Lower lobe of right lung (tissue), 2 donors: ENCODE measurements at regions not wholly inside any gene's neighbourhood (a gene's known extent, or its start where the extent isn't known, plus 50 kb on each side); places are given as distances from the start of the nearest gene placed in this dataset.
"Not testable (repeated sequence)": the region's sequence is repeated elsewhere in the genome, so short reads cannot be mapped to it uniquely, and the experiment has no call there.

Source experiments
- ATAC-seq, 2 donors: fragments of 200-7000 bp; cut with Tn5 transposase; one replicate each; pipeline ENCODE4 v1.9.1; 2020 to 2022; ENCODE audit warnings: mild to moderate bottlenecking in 2 of 2, moderate library complexity in 2 of 2
- DNase-seq: peaks from one replicate; pipeline ENCODE4 v3.0.0-alpha.2; 2020
- H3K27ac ChIP-seq: fragments of 200-600 bp; one replicate; pipeline ENCODE4 v1.8.0; 2022
- H3K27me3 ChIP-seq: fragments of 200-600 bp; one replicate; pipeline ENCODE4 v1.8.0; 2022; ENCODE audit warnings: low read depth
- H3K36me3 ChIP-seq: fragments of 200-600 bp; one replicate; pipeline ENCODE4 v1.8.0; 2022; ENCODE audit warnings: mild to moderate bottlenecking
- H3K4me1 ChIP-seq: fragments of 200-600 bp; one replicate; pipeline ENCODE4 v1.8.0; 2022
- H3K4me3 ChIP-seq: fragments of 200-600 bp; one replicate; pipeline ENCODE4 v1.8.0; 2022; ENCODE audit warnings: mild to moderate bottlenecking
- H3K9me3 ChIP-seq: fragments of 200-600 bp; one replicate; pipeline ENCODE4 v1.8.0; 2022
- intact Hi-C: fragments of 100-400 bp; cut with DNase I; formaldehyde crosslinking; loops from one replicate; pipeline ENCODE4 v1.11.0; 2022
- TF ChIP-seq, protein P1 (sequence below): fragments of 200-600 bp; IDR thresholded peaks from one replicate; pipeline ENCODE4 v1.8.0; 2022; ENCODE audit warnings: antibody characterized with exemption, mild to moderate bottlenecking
- donor health status: DM: no; HTN: yes; CAD: no; lungs with severe emphysema.

DNA sequence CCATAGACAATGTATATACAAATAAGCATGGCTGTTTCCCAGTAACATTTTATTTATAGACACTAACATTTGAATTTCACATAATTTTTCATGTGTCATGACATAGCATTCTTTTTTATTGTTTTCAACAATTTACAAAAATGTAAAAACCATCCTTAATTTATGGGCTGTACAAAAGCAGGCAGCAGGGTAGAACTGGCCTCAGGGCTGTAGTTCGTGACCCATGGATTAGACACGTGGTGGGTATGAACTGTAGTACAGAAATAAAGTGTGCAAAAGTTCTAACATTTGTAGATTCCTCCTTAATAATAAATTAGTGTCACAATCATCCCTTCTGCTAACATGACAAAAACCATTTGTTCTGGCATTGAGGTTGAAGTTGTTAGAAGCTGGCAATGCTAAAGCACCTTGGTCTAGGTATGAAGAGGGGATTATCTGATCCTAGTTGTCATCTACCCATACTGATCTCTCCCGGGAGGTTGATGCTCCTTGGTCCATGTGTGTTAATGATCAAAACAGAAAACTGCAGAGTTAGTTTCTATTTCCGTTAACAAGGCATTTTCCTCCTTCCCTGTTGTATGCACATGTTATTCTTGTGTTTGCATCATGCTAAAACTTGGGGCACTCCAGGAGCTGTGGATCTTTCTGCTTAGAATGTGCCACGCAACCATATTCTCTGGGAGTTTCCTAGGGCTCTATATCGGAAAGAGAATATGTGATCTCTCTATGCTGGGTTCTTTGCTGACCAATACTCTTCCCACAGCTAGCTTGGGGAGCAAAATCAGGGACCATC, 917.6 kb downstream of the TLE1 start:
- TF ChIP-seq, protein P1, sequence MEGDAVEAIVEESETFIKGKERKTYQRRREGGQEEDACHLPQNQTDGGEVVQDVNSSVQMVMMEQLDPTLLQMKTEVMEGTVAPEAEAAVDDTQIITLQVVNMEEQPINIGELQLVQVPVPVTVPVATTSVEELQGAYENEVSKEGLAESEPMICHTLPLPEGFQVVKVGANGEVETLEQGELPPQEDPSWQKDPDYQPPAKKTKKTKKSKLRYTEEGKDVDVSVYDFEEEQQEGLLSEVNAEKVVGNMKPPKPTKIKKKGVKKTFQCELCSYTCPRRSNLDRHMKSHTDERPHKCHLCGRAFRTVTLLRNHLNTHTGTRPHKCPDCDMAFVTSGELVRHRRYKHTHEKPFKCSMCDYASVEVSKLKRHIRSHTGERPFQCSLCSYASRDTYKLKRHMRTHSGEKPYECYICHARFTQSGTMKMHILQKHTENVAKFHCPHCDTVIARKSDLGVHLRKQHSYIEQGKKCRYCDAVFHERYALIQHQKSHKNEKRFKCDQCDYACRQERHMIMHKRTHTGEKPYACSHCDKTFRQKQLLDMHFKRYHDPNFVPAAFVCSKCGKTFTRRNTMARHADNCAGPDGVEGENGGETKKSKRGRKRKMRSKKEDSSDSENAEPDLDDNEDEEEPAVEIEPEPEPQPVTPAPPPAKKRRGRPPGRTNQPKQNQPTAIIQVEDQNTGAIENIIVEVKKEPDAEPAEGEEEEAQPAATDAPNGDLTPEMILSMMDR: no peak
- Histone ChIP-seq H3K4me1 (no peaks in the 10 kb centered on the region), H3K36me3 (no peaks in the 10 kb centered on the region), H3K27me3 (no peaks in the 10 kb centered on the region), H3K9me3 (no peaks in the 10 kb centered on the region), H3K4me3 (no peak overlapping the region), H3K27ac (no peak overlapping the region)
- DNase-seq: no peak
- intact Hi-C loops: no loop called here
- ATAC-seq: no peak

DNA sequence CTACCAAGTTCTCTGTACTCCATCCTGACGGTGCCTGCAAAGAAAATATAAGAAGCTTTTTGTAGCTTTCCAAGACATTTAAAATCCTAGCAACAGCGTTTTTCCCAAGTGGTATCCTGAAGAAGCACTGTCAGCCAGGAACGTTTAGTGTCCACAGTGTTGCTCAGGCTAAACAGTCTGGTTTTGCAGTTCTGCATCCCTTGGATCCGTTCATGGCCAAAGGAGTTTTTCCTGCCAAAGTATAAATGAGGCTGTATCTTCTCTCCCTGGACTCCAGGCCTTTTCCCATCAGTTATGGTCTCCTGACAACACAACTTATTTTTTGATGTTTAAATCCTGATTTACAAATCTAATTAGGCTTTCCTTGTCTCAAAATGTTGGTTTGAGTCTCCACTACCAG, 925.8 kb downstream of the TLE1 start:
- Histone ChIP-seq H3K27ac (no peak overlapping the region), H3K27me3 (no peaks in the 10 kb centered on the region), H3K4me3 (no peak overlapping the region), H3K4me1 (no peaks in the 10 kb centered on the region), H3K9me3 (no peaks in the 10 kb centered on the region), H3K36me3 (no peaks in the 10 kb centered on the region)
- TF ChIP-seq, protein P1: no peak
- DNase-seq (no peak), ATAC-seq (no peak)
- intact Hi-C loops: no loop called here

DNA sequence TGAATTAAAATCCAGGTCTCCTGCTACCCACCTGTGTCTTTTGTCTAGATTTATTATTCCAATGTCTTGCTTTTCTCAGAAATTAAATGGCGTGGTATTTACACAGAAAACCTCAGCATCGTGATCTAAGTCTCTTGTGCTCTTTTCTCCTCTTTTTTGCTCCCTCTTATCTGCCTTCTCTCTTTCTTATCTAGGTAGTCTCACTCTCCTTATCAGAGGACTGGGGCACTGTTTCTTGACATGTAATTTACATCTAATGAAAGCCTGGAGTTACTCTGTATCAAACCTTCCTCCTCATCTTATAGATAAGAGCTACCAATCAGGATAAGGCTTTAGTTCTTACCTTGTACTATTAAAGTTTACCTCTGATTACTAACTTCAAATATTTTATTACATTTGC, 933.8 kb downstream of the TLE1 start:
- no peaks in the 10 kb centered on the region for H3K4me1 ChIP-seq
- H3K9me3 ChIP-seq: no peaks in the 10 kb centered on the region
- H3K4me3 ChIP-seq: no peak overlapping the region
- H3K27ac ChIP-seq: no peak overlapping the region
- H3K36me3 ChIP-seq: no peaks in the 10 kb centered on the region
- ATAC-seq: no peak
- no peaks in the 10 kb centered on the region for H3K27me3 ChIP-seq
- TF ChIP-seq, protein P1: no peak
- no peak for DNase-seq
- intact Hi-C loops: no loop called here

DNA sequence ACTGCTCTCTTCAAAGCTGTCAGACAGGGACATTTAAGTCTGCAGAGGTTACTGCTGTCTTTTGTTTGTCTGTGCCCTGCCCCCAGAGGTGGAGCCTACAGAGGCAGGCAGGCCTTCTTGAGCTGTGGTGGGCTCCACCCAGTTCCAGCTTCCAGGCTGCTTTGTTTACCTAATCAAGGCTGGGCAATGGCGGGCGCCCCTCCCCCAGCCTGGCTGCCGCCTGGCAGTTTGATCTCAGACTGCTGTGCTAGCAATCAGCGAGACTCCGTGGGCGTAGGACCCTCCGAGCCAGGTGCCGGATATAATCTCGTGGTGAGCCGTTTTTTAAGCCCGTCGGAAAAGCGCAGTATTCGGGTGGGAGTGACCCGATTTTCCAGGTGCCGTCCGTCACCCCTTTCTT, 942.3 kb downstream of the TLE1 start:
- H3K4me3 ChIP-seq, H3K4me1 ChIP-seq, H3K9me3 ChIP-seq, H3K27me3 ChIP-seq, ATAC-seq, intact Hi-C loops, H3K36me3 ChIP-seq, H3K27ac ChIP-seq, DNase-seq: not testable (repeated sequence)

DNA sequence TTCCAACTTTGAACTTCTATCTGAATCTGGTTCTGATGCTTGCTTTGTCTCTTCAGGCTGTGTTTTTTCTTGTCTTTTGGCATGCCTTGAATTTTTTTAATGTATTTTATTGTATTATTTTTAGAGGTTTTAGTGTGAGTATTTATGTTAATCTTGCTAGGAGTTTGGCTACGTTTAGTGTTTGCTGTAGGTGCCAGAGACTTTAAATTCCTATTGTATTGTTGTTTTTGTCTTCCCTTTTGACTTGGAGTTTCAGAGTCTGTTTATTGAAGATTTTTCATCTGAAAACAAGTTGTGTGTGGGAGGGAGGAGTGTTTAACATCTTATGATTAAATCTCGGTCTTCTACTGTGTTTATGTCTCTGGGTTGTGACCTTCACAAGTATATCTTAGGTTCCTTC, 956.8 kb downstream of the TLE1 start:
- no peak overlapping the region for H3K4me3 ChIP-seq
- TF ChIP-seq, protein P1: no peak
- ATAC-seq (no peak), DNase-seq (no peak)
- H3K27ac ChIP-seq: no peak overlapping the region
- intact Hi-C loops: no loop called here
- no peaks in the 10 kb centered on the region for H3K27me3 ChIP-seq
- H3K9me3 ChIP-seq: no peaks in the 10 kb centered on the region
- no peaks in the 10 kb centered on the region for H3K4me1 ChIP-seq
- H3K36me3 ChIP-seq: no peaks in the 10 kb centered on the region

DNA sequence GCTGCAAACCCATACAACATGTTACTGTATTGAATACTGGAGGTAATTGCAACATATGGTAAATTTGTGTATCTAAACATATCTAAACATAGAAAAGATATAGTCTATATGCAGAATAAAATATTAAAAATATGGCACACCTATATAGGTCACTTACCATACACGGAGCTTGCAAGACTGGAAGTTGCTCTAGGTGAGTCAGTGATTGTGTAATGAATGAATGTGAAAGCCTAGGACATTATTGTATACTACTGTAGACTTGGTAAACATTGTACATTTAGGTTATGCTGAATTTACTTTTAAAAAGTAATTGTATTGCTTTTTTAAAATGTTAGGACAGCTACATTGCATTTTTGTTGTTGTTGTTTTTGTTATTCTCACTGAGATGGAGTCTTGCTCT, 968.8 kb downstream of the TLE1 start:
- H3K27ac ChIP-seq: no peak overlapping the region
- H3K9me3 ChIP-seq: peaks cover 10% of the 10 kb centered on the region
- DNase-seq (no peak), ATAC-seq (no peak)
- intact Hi-C loops: no loop called here
- H3K27me3 ChIP-seq: no peaks in the 10 kb centered on the region
- TF ChIP-seq, protein P1: no peak
- H3K4me3 ChIP-seq: no peak overlapping the region
- no peaks in the 10 kb centered on the region for H3K4me1 ChIP-seq
- H3K36me3 ChIP-seq: no peaks in the 10 kb centered on the region
